ENCODE measurements at regions not wholly inside any gene's neighbourhood (a gene's known extent, or its start where the extent isn't known, plus 50 kb on each side); places are given as distances from the start of the nearest gene placed in this dataset.

GRCh38 chr2:103754530-103754929 is 992.7 kb downstream of the TMEM182 start:
- H3F3A ChIP-seq (replicated peaks; ENCODE audit: low read depth) = no peaks in the 10 kb centered on the region
- no peak overlapping the region for H3K4me3 Mint-ChIP-seq
- H3K4me1 ChIP-seq (ENCODE audit: insufficient read depth) = no peaks in the 10 kb centered on the region
- H3K27ac ChIP-seq (ENCODE audit: low read depth) = no peak overlapping the region
- H3K9me2 ChIP-seq (ENCODE audit: insufficient read depth) = peaks cover 4% of the 10 kb centered on the region; the same call in 1 of the 2 replicates
- H3K79me2 ChIP-seq (replicated peaks; ENCODE audit: insufficient read depth) = no peaks in the 10 kb centered on the region
- no peaks in the 10 kb centered on the region for H4K20me1 ChIP-seq (replicated peaks; ENCODE audit: insufficient read depth)
- H3K4me1 Mint-ChIP-seq = no peaks in the 10 kb centered on the region
- H3K27me3 ChIP-seq (ENCODE audit: insufficient read depth) = no peaks in the 10 kb centered on the region
- no peak overlapping the region for H2AFZ ChIP-seq
- H3K36me3 ChIP-seq (ENCODE audit: insufficient read depth) = no peaks in the 10 kb centered on the region
- H3K4me3 ChIP-seq = no peak overlapping the region
- no peaks in the 10 kb centered on the region for H3K27me3 Mint-ChIP-seq (ENCODE audit: insufficient read depth, low read depth, poor library complexity)
- no peak overlapping the region for H3K27ac Mint-ChIP-seq
- no peak overlapping the region for H3K4me2 ChIP-seq
- peaks cover 6% of the 10 kb centered on the region; the same call in 2 of the 3 replicates for H3K9me3 Mint-ChIP-seq
- ATAC-seq = no peak
- no peak for TF ChIP-seq EZH2phosphoT487 (IDR thresholded peaks at IDR 0.05; ENCODE audit: unreplicated experiment)
- no peak for TF ChIP-seq STAT1 (IDR thresholded peaks at IDR 0.05; ENCODE audit: unreplicated experiment)
- no peak for DNase-seq (ENCODE audit: low spot score)
- no peaks in the 10 kb centered on the region; the same call in 2 of the 3 replicates for H3K36me3 Mint-ChIP-seq (ENCODE audit: low read depth)

GRCh38 chr2:103773884-103774283 is 1012.1 kb downstream of the TMEM182 start:
- Histone ChIP-seq H3F3A (replicated peaks; ENCODE audit: low read depth) (no peaks in the 10 kb centered on the region), H3K4me1 (ENCODE audit: insufficient read depth) (no peaks in the 10 kb centered on the region), H2AFZ (no peak overlapping the region), H3K4me3 (no peak overlapping the region), H4K20me1 (replicated peaks; ENCODE audit: insufficient read depth) (no peaks in the 10 kb centered on the region), H3K4me2 (no peak overlapping the region), H3K79me2 (replicated peaks; ENCODE audit: insufficient read depth) (no peaks in the 10 kb centered on the region), H3K27ac (ENCODE audit: low read depth) (no peak overlapping the region), H3K27me3 (ENCODE audit: insufficient read depth) (no peaks in the 10 kb centered on the region), H3K36me3 (ENCODE audit: insufficient read depth) (no peaks in the 10 kb centered on the region), H3K9me2 (ENCODE audit: insufficient read depth) (no peaks in the 10 kb centered on the region)
- ATAC-seq = no peak
- no peak overlapping the region for H3K27ac Mint-ChIP-seq
- DNase-seq (ENCODE audit: low spot score) = peak; percentile 15
- H3K36me3 Mint-ChIP-seq (ENCODE audit: low read depth) = no peaks in the 10 kb centered on the region; the same call in 2 of the 3 replicates
- peaks cover 4% of the 10 kb centered on the region; the same call in 2 of the 3 replicates for H3K4me1 Mint-ChIP-seq
- H3K4me3 Mint-ChIP-seq = no peak overlapping the region
- H3K27me3 Mint-ChIP-seq (ENCODE audit: insufficient read depth, low read depth, poor library complexity) = peaks cover 1% of the 10 kb centered on the region
- no peaks in the 10 kb centered on the region for H3K9me3 Mint-ChIP-seq
- TF ChIP-seq ZNF331 (CRISPR knock-in tag; IDR thresholded peaks at IDR 0.05; ENCODE audit: low read depth) (no peak), ETS1 (IDR thresholded peaks at IDR 0.05) (no peak), EZH2phosphoT487 (IDR thresholded peaks at IDR 0.05; ENCODE audit: unreplicated experiment) (no peak), JUNB (IDR thresholded peaks at IDR 0.05; ENCODE audit: unreplicated experiment) (no peak), NANOG (IDR thresholded peaks at IDR 0.05; ENCODE audit: borderline replicate concordance) (no peak), REST (IDR thresholded peaks at IDR 0.05; ENCODE audit: unreplicated experiment) (no peak), POLR2AphosphoS5 (IDR thresholded peaks at IDR 0.05; ENCODE audit: low read depth) (no peak), CREB1 (CRISPR knock-in tag; IDR thresholded peaks at IDR 0.05; ENCODE audit: low read depth) (no peak), ZNF114 (CRISPR knock-in tag; IDR thresholded peaks at IDR 0.05) (no peak), EZH2 (IDR thresholded peaks at IDR 0.05; ENCODE audit: low read depth, unreplicated experiment) (no peak), STAT1 (IDR thresholded peaks at IDR 0.05; ENCODE audit: unreplicated experiment) (no peak), ZNF462 (CRISPR knock-in tag; IDR thresholded peaks at IDR 0.05) (no peak)
